ENCODE measurements at regions not wholly inside any gene's neighbourhood (a gene's known extent, or its start where the extent isn't known, plus 50 kb on each side); places are given as distances from the start of the nearest gene placed in this dataset.
A peak's percentile ranks its signal among the peaks of the same experiment; 100 is the strongest.
"Not testable (repeated sequence)": the region's sequence is repeated elsewhere in the genome, so short reads cannot be mapped to it uniquely, and the experiment has no call there.

GRCh38 chr17:34423315-34423714, 60.3 kb upstream of the CCL1 start:
- not testable (repeated sequence) for DNase-seq (ENCODE audit: low read depth in 4 of 4, low spot score in 2 of 4)

- DNase-seq (ENCODE audit: low read depth in 4 of 4, low spot score in 2 of 4): no peak
These were observed 57.9 kb upstream of the CCL1 start for GRCh38 chr17:34420900-34421299.

GRCh38 chr17:34420254-34420766, 57.3 kb upstream of the CCL1 start:
- peak; percentile 20 to 34 (median 30) for DNase-seq (ENCODE audit: low read depth in 4 of 4, low spot score in 2 of 4)

GRCh38 chr17:34416116-34416515, 53.1 kb upstream of the CCL1 start:
- no peak for DNase-seq (ENCODE audit: low read depth in 4 of 4, low spot score in 2 of 4)

- no peak for DNase-seq (ENCODE audit: low read depth in 4 of 4, low spot score in 2 of 4)
These were observed 51.3 kb upstream of the CCL1 start for GRCh38 chr17:34414339-34414738.

DNA sequence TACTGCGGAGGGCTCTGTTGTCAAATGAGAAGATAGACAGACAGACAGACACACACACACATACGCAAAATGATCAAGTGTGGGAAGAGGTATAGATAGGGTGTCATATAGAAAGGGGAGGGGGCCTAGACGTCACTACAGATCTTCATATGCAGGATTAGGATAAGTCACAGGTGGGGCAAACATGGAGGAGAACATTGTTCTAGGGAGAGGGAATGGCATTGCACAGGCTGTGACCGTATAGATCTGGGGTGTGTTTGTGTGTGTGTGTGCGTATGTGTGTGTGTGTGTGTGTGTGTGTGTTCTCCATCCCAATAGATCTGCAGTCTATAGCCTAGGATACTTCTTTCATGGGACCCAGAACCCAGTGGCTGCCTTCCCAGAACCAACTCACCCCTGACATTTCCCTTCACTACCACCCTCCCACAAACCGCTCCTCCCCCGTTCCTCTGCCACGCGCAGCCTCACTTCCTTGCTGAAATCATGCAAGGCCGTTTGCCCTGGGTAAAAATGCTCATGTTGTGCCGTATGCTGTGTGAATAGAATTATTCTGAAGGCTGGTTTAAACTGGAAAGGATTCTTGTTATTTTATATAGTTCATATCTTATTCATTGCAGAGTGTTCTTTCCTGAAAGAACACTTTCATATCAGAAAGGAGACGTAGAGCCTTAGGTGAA, 50.5 kb upstream of the CCL1 start:
- no peak for DNase-seq (ENCODE audit: low read depth in 4 of 4, low spot score in 2 of 4)

GRCh38 chr17:34412965-34413441, 50.0 kb upstream of the CCL1 start:
- no peak for DNase-seq (ENCODE audit: low read depth in 4 of 4, low spot score in 2 of 4)
